Astrocyte (in vitro differentiated cells and primary cell): ENCODE measurements at regions not wholly inside any gene's neighbourhood (a gene's known extent, or its start where the extent isn't known, plus 50 kb on each side); places are given as distances from the start of the nearest gene placed in this dataset.

Experiments used
- EZH2 ChIP-seq: IDR thresholded peaks from 2 replicates; pipeline ENCODE4 v1.6.1; 2012; ENCODE audit warnings: mild to moderate bottlenecking, low read length, inconsistent platforms; ENCODE audit not compliant: insufficient read depth
- TF ChIP-seq, protein P1 (sequence below): IDR thresholded peaks from 2 replicates; pipeline ENCODE4 v1.5.1; 2011; ENCODE audit warnings: low read depth, mild to moderate bottlenecking, inconsistent platforms, low read length, moderate library complexity; ENCODE audit not compliant: insufficient read depth

DNA sequence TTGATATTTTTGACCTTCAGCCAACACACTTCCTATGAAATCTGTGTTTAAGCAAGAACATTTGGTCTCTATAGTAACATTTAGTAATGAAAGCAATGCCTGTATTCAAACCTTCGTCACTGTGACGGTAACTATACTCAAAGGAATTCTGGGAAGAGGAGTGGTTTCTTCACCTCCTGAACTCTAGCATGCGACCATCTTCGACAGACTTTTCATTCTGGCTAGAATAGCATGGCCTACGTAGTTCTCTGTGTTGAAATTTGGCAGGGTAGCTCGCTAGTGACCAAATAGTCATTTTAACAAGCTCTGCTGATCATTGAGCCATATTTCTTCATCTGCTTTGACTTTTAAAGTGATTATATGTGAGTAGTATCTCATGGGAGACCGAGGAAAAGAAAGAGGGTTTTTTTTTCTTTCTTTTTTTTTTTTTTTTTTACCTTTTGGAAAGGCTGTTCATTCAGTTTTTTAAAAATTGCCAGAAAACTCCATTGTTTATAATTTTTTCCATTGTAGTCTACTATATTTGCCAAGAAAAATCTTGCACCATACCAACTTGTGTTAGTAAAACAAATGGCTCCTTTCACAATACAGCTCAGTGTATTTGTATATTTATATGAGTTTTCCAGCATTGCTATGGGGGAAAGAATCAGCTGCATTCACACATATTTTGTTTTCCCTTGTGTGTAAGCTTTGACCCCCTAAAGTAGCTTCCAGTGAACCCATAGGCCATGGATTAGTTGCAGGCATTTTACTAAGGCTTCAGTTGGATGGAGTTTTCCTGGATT, 166.8 kb downstream of the NNT start:
- TF ChIP-seq, protein P1, sequence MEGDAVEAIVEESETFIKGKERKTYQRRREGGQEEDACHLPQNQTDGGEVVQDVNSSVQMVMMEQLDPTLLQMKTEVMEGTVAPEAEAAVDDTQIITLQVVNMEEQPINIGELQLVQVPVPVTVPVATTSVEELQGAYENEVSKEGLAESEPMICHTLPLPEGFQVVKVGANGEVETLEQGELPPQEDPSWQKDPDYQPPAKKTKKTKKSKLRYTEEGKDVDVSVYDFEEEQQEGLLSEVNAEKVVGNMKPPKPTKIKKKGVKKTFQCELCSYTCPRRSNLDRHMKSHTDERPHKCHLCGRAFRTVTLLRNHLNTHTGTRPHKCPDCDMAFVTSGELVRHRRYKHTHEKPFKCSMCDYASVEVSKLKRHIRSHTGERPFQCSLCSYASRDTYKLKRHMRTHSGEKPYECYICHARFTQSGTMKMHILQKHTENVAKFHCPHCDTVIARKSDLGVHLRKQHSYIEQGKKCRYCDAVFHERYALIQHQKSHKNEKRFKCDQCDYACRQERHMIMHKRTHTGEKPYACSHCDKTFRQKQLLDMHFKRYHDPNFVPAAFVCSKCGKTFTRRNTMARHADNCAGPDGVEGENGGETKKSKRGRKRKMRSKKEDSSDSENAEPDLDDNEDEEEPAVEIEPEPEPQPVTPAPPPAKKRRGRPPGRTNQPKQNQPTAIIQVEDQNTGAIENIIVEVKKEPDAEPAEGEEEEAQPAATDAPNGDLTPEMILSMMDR: no peak
- no peak for TF ChIP-seq EZH2
